ENCODE measurements at regions not wholly inside any gene's neighbourhood (a gene's known extent, or its start where the extent isn't known, plus 50 kb on each side); places are given as distances from the start of the nearest gene placed in this dataset.

- WGBS (ENCODE audit: low lambda C conversion rate) = 0% methylated on average over 2 of the region's 2 CpGs
Observed at GRCh38 chr14:25546826-25547225, 496.9 kb upstream of the STXBP6 start.

More at GRCh38 chr14:25546826-25547225, 496.9 kb upstream of the STXBP6 start:
- Histone ChIP-seq H3K4me2 (no peak overlapping the region), H3K27ac (ENCODE audit: low read depth in 2 of 2, low read length in 1 of 2) (no peak overlapping the region), H2AFZ (ENCODE audit: low read depth) (no peak overlapping the region), H4K20me1 (ENCODE audit: insufficient read depth) (no peaks in the 10 kb centered on the region), H3K79me2 (ENCODE audit: insufficient read depth) (no peaks in the 10 kb centered on the region), H3K9ac (no peak overlapping the region), H3K4me3 (ENCODE audit: low read depth in 2 of 2, low read length in 1 of 2) (no peak overlapping the region), H3K4me1 (ENCODE audit: control insufficient read depth in 1 of 2, insufficient read depth in 2 of 2, low read depth in 1 of 2, low read length in 1 of 2) (no peaks in the 10 kb centered on the region), H3K9me3 (no peaks in the 10 kb centered on the region), H3K27me3 (ENCODE audit: insufficient read depth) (no peaks in the 10 kb centered on the region), H3K36me3 (replicated peaks in 1 of 2; ENCODE audit: control insufficient read depth in 1 of 2, insufficient read depth in 2 of 2, low read length in 1 of 2) (no peaks in the 10 kb centered on the region), H3F3A (replicated peaks; ENCODE audit: insufficient read depth) (no peaks in the 10 kb centered on the region), H3K9me2 (no peaks in the 10 kb centered on the region)
- ChIA-PET CTCF (interaction anchor here (6.8 kb wide), 1 partner anchor 9 kb away, joined by 42 read pairs; no protein-coding TSS in a partner anchor), POLR2A (no interaction called here)
- DNase-seq = no peak
- TF ChIP-seq GABPA (IDR thresholded peaks at IDR 0.05; ENCODE audit: low read depth) (no peak), FOSL2 (IDR thresholded peaks at IDR 0.05; ENCODE audit: borderline replicate concordance, low read depth) (no peak), IRF3 (IDR thresholded peaks at IDR 0.05; ENCODE audit: low read depth, low read length) (no peak), NRF1 (IDR thresholded peaks at IDR 0.05; ENCODE audit: low read depth, low read length) (no peak), RAD21 (IDR thresholded peaks at IDR 0.05; ENCODE audit: low read length) (no peak), MXI1 (IDR thresholded peaks at IDR 0.05; ENCODE audit: low read depth, low read length) (no peak), USF1 (IDR thresholded peaks at IDR 0.05; ENCODE audit: borderline replicate concordance, low read depth) (no peak), RFX5 (IDR thresholded peaks at IDR 0.05; ENCODE audit: low read length) (no peak), EP300 (IDR thresholded peaks at IDR 0.05; ENCODE audit: borderline replicate concordance in 1 of 2, low read depth in 1 of 2, low read length in 1 of 2) (no peak), TAF1 (IDR thresholded peaks at IDR 0.05; ENCODE audit: borderline replicate concordance, low read depth, low read length) (no peak), REST (IDR thresholded peaks at IDR 0.05; ENCODE audit: low read depth, low read length) (no peak), EZH2phosphoT487 (IDR thresholded peaks at IDR 0.05; ENCODE audit: borderline replicate concordance, low read depth) (no peak), TEAD4 (IDR thresholded peaks at IDR 0.05; ENCODE audit: borderline replicate concordance, insufficient read depth) (no peak), RXRA (IDR thresholded peaks at IDR 0.05; ENCODE audit: borderline replicate concordance, low read depth) (no peak), USF2 (IDR thresholded peaks at IDR 0.05; ENCODE audit: borderline replicate concordance, low read depth, low read length) (no peak), MEF2A (IDR thresholded peaks at IDR 0.05; ENCODE audit: borderline replicate concordance, low read depth) (no peak), RCOR1 (IDR thresholded peaks at IDR 0.05; ENCODE audit: low read length) (no peak)

Data from SK-N-SH (cell line).